ENCODE measurements at regions not wholly inside any gene's neighbourhood (a gene's known extent, or its start where the extent isn't known, plus 50 kb on each side); places are given as distances from the start of the nearest gene placed in this dataset.

- TF ChIP-seq ZFX (IDR thresholded peaks at IDR 0.05) (no peak), CTCF (conservative IDR thresholded peaks at IDR 0.05) (no peak)
- H3K27ac ChIP-seq, result no peak overlapping the region
Measured at GRCh38 chr19:33876192-33876591, 79.5 kb downstream of the KCTD15 start.

GRCh38 chr19:33878030-33878544 lies 81.4 kb downstream of the KCTD15 start:
- H3K27ac ChIP-seq, result no peak overlapping the region
- TF ChIP-seq CTCF (conservative IDR thresholded peaks at IDR 0.05), result no peak
- no peak for TF ChIP-seq ZFX (IDR thresholded peaks at IDR 0.05)

- no peak overlapping the region for H3K27ac ChIP-seq
- TF ChIP-seq CTCF (conservative IDR thresholded peaks at IDR 0.05) (no peak), ZFX (IDR thresholded peaks at IDR 0.05) (no peak)
Measured at GRCh38 chr19:33878910-33879810, 82.5 kb downstream of the KCTD15 start.

GRCh38 chr19:33879818-33880575 lies 83.3 kb downstream of the KCTD15 start:
- no peak overlapping the region for H3K27ac ChIP-seq
- no peak for TF ChIP-seq ZFX (IDR thresholded peaks at IDR 0.05)
- TF ChIP-seq CTCF (conservative IDR thresholded peaks at IDR 0.05), result no peak

GRCh38 chr19:33883859-33884519 lies 87.3 kb downstream of the KCTD15 start:
- TF ChIP-seq CTCF (conservative IDR thresholded peaks at IDR 0.05), result no peak
- no peak for TF ChIP-seq ZFX (IDR thresholded peaks at IDR 0.05)

GRCh38 chr19:33885236-33885635 lies 88.6 kb downstream of the KCTD15 start:
- no peak overlapping the region for H3K27ac ChIP-seq
- TF ChIP-seq ZFX (IDR thresholded peaks at IDR 0.05) (no peak), CTCF (conservative IDR thresholded peaks at IDR 0.05) (no peak)

More at GRCh38 chr19:33883859-33884519, 87.3 kb downstream of the KCTD15 start:
- no peak overlapping the region for H3K27ac ChIP-seq
